ENCODE measurements at regions not wholly inside any gene's neighbourhood (a gene's known extent, or its start where the extent isn't known, plus 50 kb on each side); places are given as distances from the start of the nearest gene placed in this dataset.

GRCh38 chr18:39622431-39622830 lies 2056.8 kb upstream of the CELF4 start:
- TF ChIP-seq CTCF (conservative IDR thresholded peaks at IDR 0.05; ENCODE audit: low read length) (no peak), EZH2phosphoT487 (IDR thresholded peaks at IDR 0.05; ENCODE audit: borderline replicate concordance, low read depth, low read length) (no peak)
